Small intestine (tissue), 7 donors: ENCODE measurements at regions not wholly inside any gene's neighbourhood (a gene's known extent, or its start where the extent isn't known, plus 50 kb on each side); places are given as distances from the start of the nearest gene placed in this dataset.

Experiments
- DNase-seq, 2 donors: peaks; one replicate each; pipeline versions ENCODE4 v3.0.0 to v3.0.0-alpha.2; 2013
- FAIRE-seq: peaks from 2 replicates; lab custom pipeline; 2012; peaks lifted over from hg19 to GRCh38; lab: Jason Lieb, UNC
- H3K27ac ChIP-seq, 3 donors: one replicate each; pipeline ENCODE4 v1.5.1; 2013; ENCODE audit warnings: low read length in 2 of 3, mild to moderate bottlenecking in 2 of 3, control low read depth in 1 of 3, inconsistent platforms in 1 of 3, low read depth in 1 of 3, moderate library complexity in 1 of 3
- H3K27me3 ChIP-seq, 3 donors: one replicate each; pipeline ENCODE4 v1.6.1; 2013; ENCODE audit warnings: low read length in 3 of 3, inconsistent platforms in 1 of 3; ENCODE audit not compliant: control insufficient read depth in 3 of 3, insufficient read depth in 3 of 3
- H3K36me3 ChIP-seq, 3 donors: one replicate each; pipeline ENCODE4 v1.6.1; 2013; ENCODE audit warnings: low read length in 3 of 3, inconsistent platforms in 1 of 3, low read depth in 1 of 3, mild to moderate bottlenecking in 1 of 3, moderate library complexity in 1 of 3; ENCODE audit not compliant: control insufficient read depth in 3 of 3, insufficient read depth in 2 of 3
- H3K4me1 ChIP-seq, 3 donors: one replicate each; pipeline ENCODE4 v1.6.1; 2013; ENCODE audit warnings: low read length in 2 of 3, inconsistent platforms in 1 of 3, low read depth in 1 of 3, mild to moderate bottlenecking in 1 of 3, moderate library complexity in 1 of 3; ENCODE audit not compliant: control insufficient read depth in 3 of 3, insufficient read depth in 2 of 3
- H3K4me3 ChIP-seq, 3 donors: one replicate each; pipeline ENCODE4 v1.5.1; 2013; ENCODE audit warnings: low read length in 3 of 3, control low read depth in 1 of 3, inconsistent platforms in 1 of 3, low read depth in 1 of 3, mild to moderate bottlenecking in 1 of 3, moderate library complexity in 1 of 3
- H3K9me3 ChIP-seq, 2 donors: one replicate each; pipeline ENCODE4 v1.6.1; 2013; ENCODE audit warnings: low read depth in 1 of 2, low read length in 1 of 2; ENCODE audit not compliant: control insufficient read depth in 2 of 2, insufficient read depth in 1 of 2
- WGBS, 3 donors: extraction: QIAGEN DNeasy Blood & Tissue Kit; methylation state at CpG; one replicate each; pipeline ENCODE4 v1.1.7; 2013; 5-methylcytosine and 5-hydroxymethylcytosine counted together
- donor health status: healthy with polysubstance abuse.
- donor health status: control.
- donor health status: control.
- donor health status: Bipolar disorder and iron deficiency.
- donor health status: healthy.

DNA sequence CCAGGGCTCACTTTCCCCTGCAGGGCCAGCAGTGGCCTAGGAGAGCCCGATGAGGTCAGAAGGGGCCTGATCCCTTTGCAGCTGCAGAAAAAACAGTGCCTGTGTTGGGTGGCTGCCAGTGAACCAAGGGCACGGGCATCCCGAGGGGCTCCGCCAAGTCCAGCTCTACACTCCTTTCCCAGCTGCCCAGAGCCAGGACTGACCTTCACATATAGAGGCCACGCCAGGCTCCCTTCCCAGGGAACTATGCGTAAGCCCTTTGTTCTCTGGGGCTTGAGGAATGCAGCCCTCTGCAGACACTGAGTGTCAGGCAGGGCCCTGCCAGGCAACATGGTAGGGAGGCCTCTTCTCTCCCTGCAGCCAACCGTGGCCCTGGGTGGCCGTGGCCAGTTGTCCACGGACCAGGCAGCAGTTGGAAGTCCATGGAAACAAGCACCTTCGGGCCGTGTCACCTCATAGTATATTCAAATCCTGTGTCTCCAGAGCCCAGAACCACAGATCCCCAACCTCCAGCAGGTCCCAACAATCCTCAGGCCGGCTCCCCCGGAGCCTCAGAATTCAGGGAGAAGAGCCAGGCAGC is 194.0 kb downstream of the NPHP4 start:
- no peaks in the 10 kb centered on the region for H3K4me1 ChIP-seq
- 72 to 78% (median 74%) methylated on average over 13 of the region's 13 CpGs for WGBS, 3 donors
- H3K4me3 ChIP-seq: no peak overlapping the region
- FAIRE-seq: no peak
- H3K27ac ChIP-seq: no peak overlapping the region
- no peaks in the 10 kb centered on the region for H3K36me3 ChIP-seq
- peaks cover 0 to 2% (median 0%) of the 10 kb centered on the region in 3 donors for H3K27me3 ChIP-seq
- no peak for DNase-seq
- no peaks in the 10 kb centered on the region for H3K9me3 ChIP-seq

DNA sequence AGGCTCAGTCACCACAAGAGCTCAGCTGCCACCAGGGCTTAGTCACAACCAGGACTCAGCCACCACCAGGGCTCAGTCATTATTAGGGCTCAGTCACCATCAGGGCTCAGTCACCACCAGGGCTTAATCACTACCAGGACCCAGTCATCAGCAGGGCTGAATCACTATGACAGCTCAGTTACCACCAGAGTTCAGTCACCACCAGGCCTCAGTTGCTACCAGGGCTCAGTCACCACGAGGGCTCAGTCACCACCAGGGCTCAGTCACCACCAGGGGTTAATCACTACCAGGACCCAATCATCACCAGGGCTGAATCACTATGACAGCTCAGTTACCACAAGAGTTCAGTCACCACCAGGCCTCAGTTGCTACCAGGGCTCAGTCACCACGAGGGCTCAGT is 196.2 kb downstream of the NPHP4 start:
- FAIRE-seq (no peak), DNase-seq (no peak)
- 66 to 83% (median 68%) methylated on average over 2 of the region's 2 CpGs for WGBS, 3 donors
- H3K4me1 ChIP-seq: no peaks in the 10 kb centered on the region
- H3K27ac ChIP-seq: no peak overlapping the region
- H3K36me3 ChIP-seq: no peaks in the 10 kb centered on the region
- H3K9me3 ChIP-seq: no peaks in the 10 kb centered on the region
- peaks cover 0 to 5% (median 0%) of the 10 kb centered on the region in 3 donors for H3K27me3 ChIP-seq
- H3K4me3 ChIP-seq: no peak overlapping the region

DNA sequence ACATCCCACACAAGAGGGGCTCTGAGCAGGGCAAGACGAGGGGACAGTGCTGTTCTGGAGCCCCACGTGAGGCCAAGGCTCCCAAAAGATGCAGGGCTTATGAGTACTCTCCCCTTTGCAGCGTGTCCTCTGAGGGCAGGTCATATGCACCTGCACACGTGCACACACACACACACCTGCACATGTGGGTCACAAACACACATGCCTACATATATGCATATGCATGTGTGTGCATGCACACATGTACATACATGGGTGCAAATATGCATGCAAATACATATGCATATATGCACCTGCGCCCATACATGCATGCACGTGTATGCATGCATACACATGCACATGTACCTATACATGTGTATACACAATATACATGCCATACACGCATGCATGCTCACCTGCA is 197.9 kb downstream of the NPHP4 start:
- H3K4me1 ChIP-seq: no peaks in the 10 kb centered on the region
- H3K27ac ChIP-seq: no peak overlapping the region
- no peak for DNase-seq
- 71 to 82% (median 79%) methylated on average over 7 of the region's 7 CpGs for WGBS, 3 donors
- FAIRE-seq: no peak
- H3K4me3 ChIP-seq: no peak overlapping the region
- no peaks in the 10 kb centered on the region for H3K36me3 ChIP-seq
- H3K27me3 ChIP-seq: peaks cover 0 to 5% (median 0%) of the 10 kb centered on the region in 3 donors
- no peaks in the 10 kb centered on the region for H3K9me3 ChIP-seq

DNA sequence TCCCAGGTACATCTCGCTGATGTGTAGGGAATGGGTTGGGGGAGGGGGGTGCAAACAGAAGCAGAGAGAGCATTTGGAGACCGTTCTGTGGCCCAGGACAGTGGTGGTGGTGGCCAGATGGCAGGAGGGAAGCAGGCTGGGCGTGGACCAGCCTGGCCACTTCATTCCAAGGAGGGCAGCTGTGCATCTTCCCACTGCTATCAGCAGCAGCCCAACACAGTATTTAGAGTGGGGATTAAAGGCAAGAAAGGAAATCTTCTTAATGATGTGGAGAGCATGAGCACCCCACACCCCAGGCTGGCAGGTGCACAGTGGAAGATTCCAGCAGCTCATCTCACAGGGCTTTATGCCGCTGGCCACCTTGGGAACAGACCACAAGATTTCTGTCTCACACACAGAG is 198.7 kb downstream of the NPHP4 start:
- Histone ChIP-seq H3K4me3 (no peak overlapping the region), H3K27ac (no peak overlapping the region), H3K27me3 (peaks cover 0 to 5% (median 0%) of the 10 kb centered on the region in 3 donors), H3K4me1 (no peaks in the 10 kb centered on the region), H3K36me3 (no peaks in the 10 kb centered on the region), H3K9me3 (no peaks in the 10 kb centered on the region)
- FAIRE-seq: no peak
- no peak for DNase-seq
- 46 to 69% (median 48%) methylated on average over 4 of the region's 4 CpGs for WGBS, 3 donors

DNA sequence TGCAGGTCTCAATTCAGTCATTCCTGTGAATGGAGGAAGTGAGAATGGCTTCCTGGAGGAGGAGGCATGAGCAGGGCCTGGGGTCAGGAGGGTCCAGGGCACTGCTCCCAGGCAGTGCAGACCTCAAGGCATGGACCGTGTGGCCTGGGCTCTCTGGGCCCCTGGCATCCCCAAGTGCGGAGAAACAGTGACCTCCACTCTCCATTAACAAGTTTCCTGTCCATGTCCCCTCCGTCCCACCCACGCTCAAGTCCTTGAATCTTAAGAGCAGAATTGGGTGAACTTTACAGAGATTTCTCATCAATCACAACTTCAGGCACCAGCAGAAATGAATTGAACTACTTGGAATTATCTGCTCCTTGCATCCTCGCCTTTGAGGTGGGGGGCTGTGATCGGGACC is 211.1 kb downstream of the NPHP4 start:
- 63 to 85% (median 72%) methylated on average over 6 of the region's 6 CpGs for WGBS, 3 donors
- no peak for DNase-seq
- FAIRE-seq: no peak

DNA sequence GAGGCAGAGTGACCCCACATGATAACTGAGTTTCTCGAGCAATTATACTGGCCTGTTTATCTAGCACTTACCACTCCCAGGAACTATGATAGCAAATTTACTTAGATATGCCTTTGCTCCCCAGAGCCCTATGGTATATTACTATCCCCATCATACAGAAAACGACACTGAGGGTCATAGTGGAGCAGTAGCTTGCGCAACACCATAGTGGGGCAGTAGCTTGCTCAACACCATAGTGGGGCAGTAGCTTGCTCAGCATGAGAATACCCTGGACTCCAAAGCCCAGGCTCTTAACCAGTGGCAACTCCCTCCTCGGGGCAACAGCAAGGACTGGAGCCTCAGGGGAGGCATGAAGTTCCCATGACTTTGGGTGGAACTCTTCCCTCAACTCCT is 211.9 kb downstream of the NPHP4 start:
- Histone ChIP-seq H3K27ac (no peak overlapping the region), H3K36me3 (no peaks in the 10 kb centered on the region), H3K27me3 (no peaks in the 10 kb centered on the region), H3K9me3 (no peaks in the 10 kb centered on the region), H3K4me1 (no peaks in the 10 kb centered on the region), H3K4me3 (no peak overlapping the region)
- 65 to 77% (median 68%) methylated on average over 4 of the region's 4 CpGs for WGBS, 3 donors
- DNase-seq (no peak), FAIRE-seq (no peak)

More for the DNA sequence above, 211.1 kb downstream of the NPHP4 start:
- Histone ChIP-seq H3K36me3 (no peaks in the 10 kb centered on the region), H3K27ac (no peak overlapping the region), H3K27me3 (no peaks in the 10 kb centered on the region), H3K4me1 (no peaks in the 10 kb centered on the region), H3K4me3 (no peak overlapping the region), H3K9me3 (no peaks in the 10 kb centered on the region)

DNA sequence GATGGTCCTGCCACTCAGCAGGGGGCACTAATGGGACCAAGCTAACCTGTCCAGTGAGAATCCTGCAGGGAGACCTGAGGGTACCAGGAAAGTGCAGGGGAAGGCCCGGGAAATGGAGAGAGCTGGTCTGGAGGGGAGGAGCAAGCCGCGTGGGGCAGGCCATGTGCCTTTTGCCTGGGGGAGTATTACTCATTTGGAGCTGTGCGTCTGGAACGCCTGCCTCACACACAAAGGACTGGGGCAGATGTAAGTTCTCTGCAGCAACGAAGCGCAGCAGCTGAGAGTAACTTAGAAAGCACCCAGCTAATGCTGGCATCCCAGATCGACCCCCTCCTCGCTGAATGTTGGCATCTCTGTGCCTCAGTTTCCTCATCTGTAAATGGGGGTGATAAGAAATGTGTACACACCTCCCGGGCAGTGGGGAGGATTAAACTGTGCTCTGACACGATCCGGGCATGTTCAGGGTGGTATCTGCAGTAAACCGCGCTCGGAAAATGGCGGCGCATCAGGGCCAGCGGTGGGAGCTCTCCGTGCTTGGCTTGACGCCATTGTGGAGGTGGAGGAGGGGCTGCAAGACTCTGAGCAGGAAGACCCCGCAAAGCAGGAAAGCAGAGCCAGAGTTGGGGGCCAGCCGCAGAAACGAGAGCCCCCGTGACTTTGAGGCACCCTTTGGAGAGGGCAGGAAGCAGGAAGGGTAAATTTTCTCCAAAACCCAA is 212.5 kb downstream of the NPHP4 start:
- 87 to 88% (median 88%) methylated on average over 24 of the region's 24 CpGs for WGBS, 3 donors

DNA sequence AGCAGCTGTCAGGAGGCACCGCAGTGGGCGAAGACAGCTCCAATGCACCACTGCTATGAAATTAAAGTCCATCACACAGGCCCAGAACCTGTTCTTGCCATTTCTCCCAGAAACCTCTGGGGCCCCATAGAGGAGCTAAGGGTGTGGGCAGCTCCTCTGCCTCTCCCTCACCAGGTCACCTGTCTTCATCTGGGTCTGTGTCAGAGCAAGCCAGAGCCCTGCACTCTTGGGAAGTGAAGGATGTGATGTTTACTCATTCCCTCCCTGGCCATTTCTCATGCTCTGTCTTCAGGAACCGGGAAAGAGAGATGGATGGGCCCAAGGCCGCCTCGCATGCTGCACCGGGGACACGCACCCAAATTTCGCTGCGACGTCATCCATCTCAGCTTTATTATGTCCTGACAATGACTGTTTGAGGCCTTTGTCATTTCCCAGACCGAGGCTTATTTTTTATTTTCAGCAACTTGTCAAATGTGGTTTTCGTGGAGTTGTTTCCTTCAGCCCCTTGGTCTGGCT is 216.1 kb downstream of the NPHP4 start:
- Histone ChIP-seq H3K27ac (no peak overlapping the region), H3K36me3 (no peaks in the 10 kb centered on the region), H3K4me1 (no peaks in the 10 kb centered on the region), H3K4me3 (no peak overlapping the region), H3K9me3 (no peaks in the 10 kb centered on the region), H3K27me3 (no peaks in the 10 kb centered on the region)
- FAIRE-seq (no peak), DNase-seq (no peak)
- WGBS, 3 donors: 75 to 93% (median 85%) methylated on average over 12 of the region's 12 CpGs

More for the DNA sequence above, 212.5 kb downstream of the NPHP4 start:
- Histone ChIP-seq H3K4me3 (no peak overlapping the region), H3K36me3 (no peaks in the 10 kb centered on the region), H3K4me1 (no peaks in the 10 kb centered on the region), H3K9me3 (no peaks in the 10 kb centered on the region), H3K27me3 (no peaks in the 10 kb centered on the region), H3K27ac (no peak overlapping the region)
- no peak for FAIRE-seq
- no peak for DNase-seq
